COR-L47 (cell line): ENCODE measurements at regions not wholly inside any gene's neighbourhood (a gene's known extent, or its start where the extent isn't known, plus 50 kb on each side); places are given as distances from the start of the nearest gene placed in this dataset.
"Not testable (repeated sequence)": the region's sequence is repeated elsewhere in the genome, so short reads cannot be mapped to it uniquely, and the experiment has no call there.

Experiments used
- DNase-seq: peaks from one replicate; lab custom pipeline; 2025; lab: John Stamatoyannopoulos, UW

DNA sequence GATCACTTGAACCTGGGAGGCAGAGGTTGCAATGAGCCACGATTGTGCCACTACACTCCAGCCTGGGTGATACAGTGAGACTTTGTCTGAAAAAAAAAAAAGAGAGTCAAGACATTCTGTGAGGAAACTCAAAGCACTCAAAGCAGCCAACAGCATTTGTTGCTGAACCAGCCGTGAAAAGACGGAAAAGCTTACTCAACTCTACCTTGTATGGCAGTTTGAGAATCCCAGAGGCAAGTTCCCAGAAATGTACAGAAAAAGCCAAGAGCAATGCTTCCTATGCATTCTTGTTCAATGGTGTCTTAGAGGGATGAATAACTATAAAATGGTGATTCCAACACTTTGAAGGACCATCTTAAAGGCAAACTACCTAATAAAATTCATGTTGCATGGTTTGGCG is 170.2 kb downstream of the HSD17B3 start:
- DNase-seq, result no peak

DNA sequence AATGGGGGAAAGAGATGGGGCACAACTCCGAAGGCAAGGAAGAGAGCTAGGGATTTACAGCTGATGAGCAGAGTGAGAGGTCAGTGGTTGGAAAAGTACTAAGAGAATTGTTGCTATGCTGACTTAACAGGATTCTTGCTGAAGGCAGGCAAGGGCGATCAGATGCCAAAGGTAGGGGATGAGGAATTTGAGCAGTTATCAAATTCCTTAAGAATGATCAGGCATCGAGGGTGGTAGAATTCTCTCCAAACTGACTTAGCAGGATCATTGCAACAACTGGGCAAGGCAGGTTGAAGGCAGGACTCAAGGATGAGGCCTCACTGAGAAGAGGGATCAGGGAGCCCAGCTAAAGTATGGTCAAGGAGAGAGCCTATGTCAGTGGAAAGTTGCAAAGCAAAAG is 171.0 kb downstream of the HSD17B3 start:
- DNase-seq, result no peak

DNA sequence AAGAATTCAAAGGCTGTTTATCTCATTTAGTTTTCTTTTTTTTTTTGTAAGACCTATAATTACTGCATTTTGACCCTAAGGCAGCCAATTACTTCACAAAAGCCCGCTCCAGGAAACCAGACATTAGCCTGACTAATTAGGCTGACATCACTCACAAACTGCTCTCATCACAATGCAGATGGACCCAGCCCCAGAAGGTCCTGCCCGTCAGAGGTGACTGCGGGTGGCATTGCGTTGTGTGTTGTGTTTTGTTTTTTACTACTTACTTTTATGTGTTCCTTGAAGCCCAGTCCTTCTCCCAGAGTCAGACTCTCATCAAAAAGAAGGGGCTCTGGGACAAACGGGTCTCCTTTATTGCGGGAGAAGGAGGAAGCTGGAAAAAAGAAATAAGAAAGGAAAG is 172.2 kb downstream of the HSD17B3 start:
- peak; percentile 92 for DNase-seq

DNA sequence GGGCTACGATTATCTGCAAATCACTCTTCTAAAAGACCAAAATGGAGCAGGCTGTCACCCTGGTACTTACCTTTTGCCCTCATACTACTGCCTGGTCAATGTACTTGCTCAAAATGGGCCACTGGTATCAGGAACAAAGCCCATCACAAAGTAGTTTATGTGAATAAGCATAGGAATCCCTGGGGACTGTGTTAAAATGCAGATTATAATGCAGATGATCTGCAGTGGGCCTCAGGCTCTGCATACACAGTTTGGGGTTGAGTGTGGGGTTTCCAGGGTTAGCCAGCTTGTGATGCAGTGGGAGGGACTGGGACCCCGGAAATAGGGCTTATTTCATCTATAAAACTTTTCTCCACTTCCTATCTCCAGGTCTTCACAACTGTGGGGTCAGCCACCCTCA is 173.1 kb downstream of the HSD17B3 start:
- no peak for DNase-seq

DNA sequence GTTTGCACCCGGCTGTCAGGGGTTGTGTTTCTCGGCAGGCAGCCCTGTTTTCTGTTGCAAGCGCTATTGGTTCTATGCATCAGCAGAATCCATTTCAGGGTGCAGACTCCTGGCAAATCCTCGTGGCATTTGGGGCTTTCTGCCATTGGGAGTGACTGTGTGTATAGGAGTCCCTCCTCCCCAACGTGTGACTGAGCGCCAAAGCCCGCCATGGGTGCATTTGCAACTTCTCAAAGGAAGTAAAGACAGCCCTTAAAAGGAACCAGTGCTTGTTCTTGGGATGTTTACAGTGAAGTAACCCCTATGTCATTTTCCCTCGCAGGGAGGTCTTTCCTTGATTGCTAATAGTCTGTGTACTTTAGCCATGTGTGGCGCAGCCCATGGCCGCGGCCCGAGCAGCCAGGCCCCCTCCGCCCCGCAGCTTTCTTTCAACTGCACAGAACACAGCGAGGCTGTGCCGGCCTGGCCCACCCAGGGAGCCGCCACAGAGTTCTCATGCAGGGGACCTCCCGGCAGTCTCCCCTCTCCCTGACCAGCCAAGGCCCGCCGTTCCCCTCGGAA is 175.6 kb downstream of the HSD17B3 start:
- DNase-seq, result no peak

DNA sequence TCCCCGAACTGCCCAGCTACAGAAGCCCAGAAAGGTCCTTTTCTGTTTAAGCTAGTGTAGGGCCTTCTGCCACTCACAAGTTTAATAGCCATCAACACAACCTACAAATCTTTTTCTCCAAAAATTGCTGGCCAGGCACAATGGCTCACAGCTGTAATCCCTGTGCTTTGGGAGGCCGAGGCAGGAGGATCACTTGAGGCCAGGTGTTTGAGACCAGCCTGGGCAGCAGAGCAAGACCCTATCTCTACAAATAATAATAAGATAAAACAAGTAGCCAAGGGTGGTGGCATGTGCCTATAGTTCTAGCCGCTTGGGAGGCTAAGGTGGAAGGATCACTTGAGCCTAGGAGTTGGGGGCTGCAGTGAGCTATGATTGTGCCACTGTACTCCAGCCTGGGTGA is 176.4 kb downstream of the HSD17B3 start:
- no peak for DNase-seq

DNA sequence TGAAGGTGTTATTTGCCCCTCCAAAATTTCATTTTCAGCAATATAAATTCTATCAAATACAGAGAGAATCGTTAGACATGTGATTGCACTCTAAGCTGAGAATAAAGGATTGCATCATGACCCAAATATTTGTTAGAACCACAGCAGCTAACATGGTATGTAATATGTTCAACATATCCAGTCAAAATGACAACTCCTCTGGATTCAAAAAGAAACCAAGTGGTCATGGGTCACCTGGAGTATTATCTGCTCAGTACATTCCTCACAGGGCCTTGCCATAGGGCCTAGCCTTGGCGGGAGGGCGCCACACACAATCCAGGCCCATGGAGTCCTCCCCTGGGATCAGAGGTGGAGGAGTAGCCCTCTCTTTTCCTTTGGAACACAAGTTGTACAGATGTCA is 179.2 kb downstream of the HSD17B3 start:
- DNase-seq, result no peak

DNA sequence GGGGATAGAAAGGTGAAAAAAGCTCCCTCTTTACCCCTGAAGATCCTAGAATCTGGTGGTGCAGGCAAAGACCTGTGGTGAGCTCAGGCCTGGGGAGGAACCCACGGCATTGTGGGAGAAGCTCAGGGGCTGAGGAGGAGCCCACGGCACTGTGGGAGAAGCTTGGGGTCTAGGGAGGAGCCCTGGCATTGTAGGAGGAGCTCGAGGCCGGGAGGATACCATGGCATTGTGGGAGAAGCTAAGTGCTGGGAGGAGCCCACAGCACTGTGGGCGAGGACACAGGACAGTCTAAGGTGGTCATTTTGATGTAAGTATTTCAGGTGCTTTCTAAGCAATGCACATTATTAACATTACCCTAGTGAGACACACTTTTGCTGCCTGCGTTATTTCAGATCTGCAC is 179.7 kb downstream of the HSD17B3 start:
- no peak for DNase-seq

DNA sequence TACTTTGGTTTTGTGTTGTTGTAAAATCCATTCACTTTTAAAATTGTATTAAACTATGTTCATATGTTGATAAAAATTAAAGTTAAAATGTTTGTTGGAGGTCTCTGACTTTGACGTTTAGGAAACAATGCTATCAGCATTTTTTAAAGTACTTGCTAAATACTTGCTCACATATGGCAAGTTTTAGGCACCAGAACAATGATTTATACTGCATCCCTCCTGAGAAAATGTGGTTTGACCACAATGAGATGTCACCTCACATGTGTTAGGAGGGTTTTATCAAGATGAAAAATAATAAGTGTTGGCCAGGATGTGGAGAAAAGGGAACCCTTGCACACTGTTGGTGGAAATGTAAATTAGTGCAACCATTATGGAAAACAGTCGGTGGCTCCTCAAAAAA is 180.8 kb downstream of the HSD17B3 start:
- DNase-seq, result no peak

DNA sequence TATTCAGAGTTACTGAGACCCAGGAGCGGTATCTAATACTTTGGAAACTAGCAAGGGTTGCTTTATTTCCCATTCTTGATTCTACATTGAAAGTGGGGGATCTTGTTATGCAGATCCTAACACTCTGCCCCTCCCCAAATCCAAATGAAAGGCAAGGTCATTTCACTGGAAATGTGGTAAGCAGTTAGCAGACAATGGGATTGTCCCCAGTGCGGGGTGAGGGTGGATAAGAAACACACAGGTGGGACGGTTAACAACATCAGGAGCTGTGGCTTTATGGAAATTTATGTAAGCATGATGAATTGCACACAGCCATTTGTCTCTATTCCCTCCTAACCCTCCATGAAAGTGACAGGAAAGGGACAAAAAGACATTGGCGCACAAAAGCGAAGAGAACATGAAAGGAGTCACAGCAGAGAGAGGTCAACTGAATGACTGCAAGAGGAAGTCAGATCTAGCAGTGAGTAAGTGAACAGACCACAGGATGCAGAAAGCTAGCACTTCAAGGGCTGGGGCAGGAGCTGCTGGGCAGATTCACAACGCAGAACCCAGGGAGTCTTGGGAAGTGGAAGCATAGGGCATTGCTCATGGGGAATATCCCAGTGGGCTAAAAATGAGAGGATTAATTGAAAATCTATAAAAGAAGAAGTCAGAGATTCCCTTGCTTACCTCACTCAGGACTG is 184.4 kb downstream of the HSD17B3 start:
- no peak for DNase-seq

DNA sequence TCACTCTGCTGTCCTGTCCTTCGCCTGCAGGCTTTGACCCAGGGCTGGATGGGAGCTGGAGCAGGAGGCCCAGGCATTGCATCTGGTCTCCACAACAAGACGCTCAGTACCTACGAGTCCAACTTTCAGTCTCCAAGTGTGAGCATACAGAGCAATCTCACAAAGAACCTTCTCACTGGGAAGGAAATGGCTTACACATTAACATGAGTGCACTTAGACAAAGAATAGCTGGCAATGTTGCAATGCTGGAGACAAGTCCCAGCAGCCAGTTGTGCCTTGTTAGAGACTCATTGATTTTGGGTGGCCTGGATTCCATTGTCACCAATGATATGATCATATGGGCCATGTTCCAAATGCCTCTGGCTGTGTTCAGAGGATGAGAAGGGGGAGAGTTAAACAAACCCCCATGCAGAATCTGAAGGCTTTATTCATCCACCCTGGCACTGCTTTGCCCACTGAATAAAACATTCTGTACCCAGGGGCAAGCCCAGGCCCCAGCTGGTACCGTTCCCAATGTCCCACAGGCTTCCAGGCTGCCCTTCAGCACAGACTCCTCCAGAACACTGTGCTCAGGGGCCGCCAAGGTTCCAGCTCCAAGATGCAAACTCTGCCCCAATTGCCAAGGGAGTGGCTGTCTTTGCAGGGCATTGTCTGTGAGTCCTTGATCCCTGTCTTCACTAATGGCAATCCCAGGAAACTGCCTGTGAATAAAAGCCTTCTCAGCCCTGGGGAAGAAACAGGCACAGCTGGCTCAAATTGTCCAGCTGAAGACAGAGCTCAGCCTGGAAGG is 185.5 kb downstream of the HSD17B3 start:
- no peak for DNase-seq

DNA sequence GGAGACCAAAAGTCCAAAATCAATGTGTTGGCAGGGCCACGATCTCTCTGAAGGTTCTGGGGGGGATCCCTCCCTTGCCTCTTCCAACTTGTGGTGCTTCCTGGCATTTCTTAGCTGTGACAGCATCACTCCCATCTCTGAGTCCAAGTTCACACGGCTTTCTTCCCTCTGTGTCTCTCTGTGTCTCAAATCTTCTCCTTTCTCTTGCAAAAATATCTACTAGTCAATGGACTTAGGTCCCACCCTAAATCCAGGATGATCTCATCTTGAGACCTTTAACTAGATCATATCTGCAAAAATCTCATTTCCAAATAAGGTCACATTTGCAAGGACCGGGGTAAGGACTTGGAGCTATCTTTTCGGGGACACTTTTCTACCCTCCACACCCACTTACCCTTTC is 186.1 kb downstream of the HSD17B3 start:
- DNase-seq, result no peak

DNA sequence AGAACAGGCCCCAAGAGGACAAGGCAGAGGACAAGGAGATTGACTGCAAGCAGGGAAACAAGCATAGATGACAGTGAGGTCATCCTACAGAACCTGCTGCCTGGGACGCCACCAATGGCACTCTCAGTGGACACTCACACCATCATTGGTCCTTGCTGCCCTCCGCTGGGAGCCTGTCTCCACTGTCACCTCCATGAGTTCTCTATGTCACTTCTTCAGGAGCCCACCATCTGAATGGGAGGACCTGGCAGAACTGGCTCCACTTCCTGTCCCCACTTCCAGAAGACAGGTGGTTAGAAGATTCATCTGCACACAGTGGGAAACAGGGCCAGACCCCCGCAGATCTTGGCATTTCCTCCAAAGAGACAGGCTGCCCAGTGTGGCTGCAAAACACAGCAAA is 188.9 kb downstream of the HSD17B3 start:
- no peak for DNase-seq

DNA sequence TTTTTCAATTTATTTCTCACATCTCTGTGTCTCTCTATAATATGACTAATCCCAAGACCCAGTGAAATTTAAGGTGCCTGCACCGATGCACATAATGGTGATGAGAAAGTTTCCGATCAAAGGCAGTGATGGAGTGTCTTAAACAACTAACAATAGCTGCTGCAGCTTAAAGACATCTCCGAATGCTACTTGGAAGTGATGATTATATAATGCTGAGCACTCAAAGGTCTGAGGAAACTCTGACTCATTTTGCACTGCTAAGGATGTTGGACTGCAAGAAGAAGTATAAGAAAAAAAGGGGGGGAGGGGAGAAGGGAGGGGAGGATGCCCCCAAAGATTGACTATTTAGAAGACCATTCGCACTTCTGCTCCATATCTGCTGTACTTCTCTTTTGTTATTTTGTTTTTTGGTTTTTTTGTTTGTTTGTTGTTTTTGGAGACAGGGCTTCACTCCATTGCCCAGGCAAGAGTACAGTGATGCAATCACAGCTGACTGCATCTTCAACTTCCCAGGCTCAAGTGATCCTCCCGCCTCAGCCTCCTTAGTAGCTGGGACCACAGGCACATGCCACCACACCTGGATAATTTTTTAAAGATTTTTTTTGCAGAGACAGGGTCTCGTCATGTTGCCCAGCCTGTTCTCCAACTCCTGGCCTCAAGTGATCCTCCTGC is 192.2 kb downstream of the HSD17B3 start:
- no peak for DNase-seq

DNA sequence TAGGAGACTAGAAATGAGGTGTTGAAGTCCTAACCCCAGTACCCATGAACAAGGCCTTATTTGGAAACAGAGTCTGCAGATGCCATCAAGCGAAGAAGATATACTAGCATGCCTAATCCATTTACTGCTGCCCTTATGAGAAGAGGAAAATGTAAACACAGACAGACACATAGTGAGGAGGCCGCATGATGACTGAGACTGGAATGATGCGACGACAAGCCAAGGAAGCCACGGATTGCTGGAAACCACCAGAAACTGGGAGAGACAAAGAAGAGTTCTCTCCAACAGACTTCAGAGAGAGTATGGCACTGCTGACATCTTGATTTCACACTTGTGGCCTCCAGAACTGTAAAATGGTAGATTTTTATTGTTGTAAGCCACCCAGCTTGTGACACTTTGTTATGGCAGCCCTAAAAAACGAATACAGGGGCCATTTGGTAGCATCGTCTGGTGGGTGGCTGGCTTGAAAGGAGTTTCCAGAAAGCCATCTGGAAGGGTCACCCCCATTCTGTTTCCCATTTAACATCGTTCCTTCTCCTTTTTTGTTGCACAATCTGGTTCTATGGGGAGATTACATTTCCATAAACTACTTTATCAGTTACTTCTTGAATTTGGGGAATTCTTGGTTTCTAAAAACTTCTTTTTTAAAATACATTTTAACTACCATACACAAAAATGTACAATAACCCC is 193.1 kb downstream of the HSD17B3 start:
- DNase-seq, result no peak

DNA sequence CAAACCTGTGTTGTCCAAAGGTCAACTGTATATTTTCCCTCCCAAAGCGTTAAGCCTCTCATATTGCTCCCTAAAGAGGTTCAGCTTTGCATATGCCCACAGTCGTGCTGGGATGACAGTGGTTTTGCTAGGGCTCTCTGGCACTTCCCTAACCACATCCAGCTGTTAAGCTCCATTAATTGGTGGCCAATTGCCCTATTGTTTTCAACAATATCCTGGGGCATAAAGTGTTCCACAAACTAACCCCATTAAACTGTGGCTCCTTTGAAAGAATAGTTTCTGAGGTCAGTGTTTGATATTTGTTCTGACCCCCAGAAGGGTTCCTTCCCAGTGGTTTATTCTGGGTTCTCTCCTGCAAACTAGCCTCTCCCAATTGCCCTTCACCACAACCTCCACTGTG is 194.5 kb downstream of the HSD17B3 start:
- DNase-seq, result no peak

DNA sequence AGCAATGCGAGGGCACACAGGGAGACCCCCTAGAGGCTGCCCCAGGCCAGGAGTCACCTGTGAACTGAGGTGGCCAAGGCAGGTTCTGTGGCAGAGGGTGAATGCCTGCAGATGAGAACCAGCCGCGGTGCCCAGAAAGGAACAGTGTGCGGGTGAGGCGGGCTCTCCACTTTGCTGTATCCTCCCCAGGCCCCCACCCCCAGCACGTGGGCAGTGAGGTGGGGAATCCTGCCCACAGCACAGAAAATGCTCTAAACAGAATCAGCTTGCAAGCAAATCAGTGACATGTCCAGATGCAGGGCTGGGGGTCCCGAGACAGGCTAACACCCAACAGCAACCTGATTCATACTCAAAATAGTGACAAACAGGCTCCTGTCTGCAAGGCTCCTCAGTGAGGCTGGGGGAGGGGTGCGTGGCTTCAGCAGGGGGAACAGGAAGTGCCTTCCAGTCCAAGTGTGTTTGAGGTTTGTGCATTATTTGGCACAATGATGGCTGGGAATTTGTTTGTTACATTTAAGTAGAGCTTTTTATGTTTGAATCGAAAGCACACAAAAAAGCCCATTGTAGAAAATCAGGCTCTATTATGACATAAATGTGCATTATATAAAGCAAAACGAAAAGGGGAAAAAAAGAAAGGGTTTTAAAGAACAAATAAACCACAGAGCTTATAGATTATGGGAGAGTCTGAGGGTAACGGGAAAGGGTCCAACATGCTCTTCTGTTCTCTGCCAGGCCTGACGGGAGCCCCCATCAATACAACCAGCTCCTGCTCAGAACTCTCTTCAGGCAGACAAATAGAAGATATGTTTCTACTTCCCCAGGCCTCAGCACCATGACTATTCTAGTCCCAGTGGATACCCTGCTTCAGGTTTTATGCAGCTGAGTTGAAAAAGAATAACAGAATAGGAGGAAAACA is 201.3 kb downstream of the HSD17B3 start:
- no peak for DNase-seq

DNA sequence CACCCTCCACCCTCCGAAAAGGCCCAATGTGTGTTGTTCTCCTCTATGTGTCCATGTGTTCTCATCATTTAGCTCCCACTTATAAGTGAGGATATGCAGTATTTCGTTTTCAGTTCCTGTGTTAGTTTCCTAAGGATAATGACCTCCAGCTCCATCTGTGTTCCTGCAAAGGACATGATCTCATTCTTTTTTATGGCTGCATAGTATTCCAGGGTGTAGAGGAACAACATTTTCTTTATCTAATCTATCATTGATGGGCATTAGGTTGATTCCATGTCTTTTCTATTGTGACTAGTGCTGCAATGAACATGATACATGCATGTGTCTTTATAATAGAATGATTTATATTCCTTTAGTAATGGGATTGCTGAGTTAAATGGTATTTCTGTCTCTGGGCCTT is 211.3 kb downstream of the HSD17B3 start:
- DNase-seq, result not testable (repeated sequence)

DNA sequence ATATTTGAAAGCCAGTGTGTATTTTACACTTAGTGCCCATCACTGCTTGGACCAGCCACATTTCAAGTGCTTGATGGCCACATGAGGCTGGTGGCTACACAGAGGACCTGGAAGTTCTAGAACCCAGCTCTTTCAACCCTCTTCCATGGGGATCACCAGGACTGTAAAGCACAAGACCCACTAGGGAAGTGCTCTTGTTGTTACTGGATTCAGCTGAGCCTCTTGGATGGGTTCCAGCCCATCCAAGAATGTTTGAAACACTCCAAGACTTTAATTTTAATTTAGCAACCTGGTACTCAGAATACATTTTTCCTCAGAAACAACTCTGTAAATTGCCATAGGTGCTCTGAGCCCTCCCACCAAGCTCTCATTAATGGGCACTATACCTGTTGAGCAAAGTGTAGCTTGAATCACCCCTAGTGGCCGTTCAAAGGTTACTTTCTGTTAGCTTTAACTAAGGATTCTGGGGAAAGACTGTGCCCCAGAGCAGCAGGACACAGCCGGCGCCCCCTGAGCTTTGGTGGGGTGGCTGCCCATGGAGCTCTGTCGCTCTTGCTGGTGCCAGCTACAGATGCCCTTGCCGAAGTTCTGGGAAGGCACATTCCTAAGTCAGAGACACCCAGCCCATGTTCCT is 212.4 kb downstream of the HSD17B3 start:
- no peak for DNase-seq

DNA sequence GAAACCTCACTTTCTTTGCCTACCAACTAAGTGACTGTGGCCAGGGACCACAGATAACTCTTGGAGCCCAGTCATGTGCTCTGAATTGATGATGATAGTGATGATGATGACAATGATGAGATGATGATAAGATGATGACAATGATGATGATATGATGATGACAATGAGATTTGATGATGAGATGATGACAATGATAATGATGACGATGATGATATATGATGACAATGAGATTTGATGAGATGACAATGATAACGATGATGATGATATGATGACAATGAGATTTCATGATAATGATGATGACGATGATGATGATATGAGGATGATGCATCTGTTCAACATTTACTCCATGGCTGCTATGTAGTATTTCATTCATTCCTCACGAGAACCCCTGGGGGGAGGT is 213.0 kb downstream of the ERCC6L2 start:
- no peak for DNase-seq
